Choroid plexus epithelial cell (primary cell): ENCODE measurements at regions not wholly inside any gene's neighbourhood (a gene's known extent, or its start where the extent isn't known, plus 50 kb on each side); places are given as distances from the start of the nearest gene placed in this dataset.

Source experiments
- DNase-seq: peaks from one replicate; pipeline ENCODE4 v3.0.0-alpha.2; 2010; ENCODE audit warnings: low read depth
- H3K4me3 ChIP-seq: 2 replicates; pipeline ENCODE4 v1.5.1; 2011; ENCODE audit warnings: low read depth, mild to moderate bottlenecking, control low read depth, low read length, moderate library complexity
- TF ChIP-seq, protein P1 (sequence below): conservative IDR thresholded peaks from 2 replicates; pipeline ENCODE4 v1.5.1; 2011; ENCODE audit warnings: low read depth, mild to moderate bottlenecking, control low read depth, inconsistent platforms, low read length, moderate library complexity

DNA sequence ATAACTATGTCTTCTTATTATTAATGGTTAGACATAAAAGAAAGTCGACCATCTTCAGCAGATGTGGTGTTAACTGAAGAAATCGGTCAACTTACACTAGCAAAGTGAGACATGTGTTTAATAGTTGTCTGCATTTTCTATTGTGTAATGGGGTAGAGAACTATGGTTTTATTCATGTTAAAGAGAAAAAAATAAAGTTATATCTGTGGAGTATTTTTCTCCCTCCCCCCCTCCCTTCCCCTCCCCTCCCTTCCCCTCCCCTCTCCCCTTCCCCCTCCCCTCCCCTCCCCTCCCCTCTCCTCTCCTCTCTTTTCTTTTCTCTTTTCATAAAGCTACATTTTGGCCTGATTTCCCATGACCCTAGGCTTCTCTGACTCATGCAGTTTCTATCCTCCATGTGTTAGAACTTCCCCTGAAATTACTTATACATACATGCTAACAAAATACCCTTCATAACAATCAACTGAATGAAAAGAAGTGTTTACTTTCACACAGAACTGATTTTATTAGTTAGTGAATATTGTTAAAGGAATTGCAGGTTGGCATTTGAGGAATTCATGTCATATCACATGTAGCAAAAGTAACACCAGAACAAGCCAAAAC, 1431.0 kb upstream of the ATXN8OS start:
- TF ChIP-seq, protein P1, sequence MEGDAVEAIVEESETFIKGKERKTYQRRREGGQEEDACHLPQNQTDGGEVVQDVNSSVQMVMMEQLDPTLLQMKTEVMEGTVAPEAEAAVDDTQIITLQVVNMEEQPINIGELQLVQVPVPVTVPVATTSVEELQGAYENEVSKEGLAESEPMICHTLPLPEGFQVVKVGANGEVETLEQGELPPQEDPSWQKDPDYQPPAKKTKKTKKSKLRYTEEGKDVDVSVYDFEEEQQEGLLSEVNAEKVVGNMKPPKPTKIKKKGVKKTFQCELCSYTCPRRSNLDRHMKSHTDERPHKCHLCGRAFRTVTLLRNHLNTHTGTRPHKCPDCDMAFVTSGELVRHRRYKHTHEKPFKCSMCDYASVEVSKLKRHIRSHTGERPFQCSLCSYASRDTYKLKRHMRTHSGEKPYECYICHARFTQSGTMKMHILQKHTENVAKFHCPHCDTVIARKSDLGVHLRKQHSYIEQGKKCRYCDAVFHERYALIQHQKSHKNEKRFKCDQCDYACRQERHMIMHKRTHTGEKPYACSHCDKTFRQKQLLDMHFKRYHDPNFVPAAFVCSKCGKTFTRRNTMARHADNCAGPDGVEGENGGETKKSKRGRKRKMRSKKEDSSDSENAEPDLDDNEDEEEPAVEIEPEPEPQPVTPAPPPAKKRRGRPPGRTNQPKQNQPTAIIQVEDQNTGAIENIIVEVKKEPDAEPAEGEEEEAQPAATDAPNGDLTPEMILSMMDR: no peak
- peak; percentile 1 for DNase-seq
- H3K4me3 ChIP-seq: no peak overlapping the region

- TF ChIP-seq, protein P1: no peak
- DNase-seq: no peak
- H3K4me3 ChIP-seq: no peak overlapping the region
These were observed 1432.4 kb upstream of the ATXN8OS start for GRCh38 chr13:68675209-68675608.

DNA sequence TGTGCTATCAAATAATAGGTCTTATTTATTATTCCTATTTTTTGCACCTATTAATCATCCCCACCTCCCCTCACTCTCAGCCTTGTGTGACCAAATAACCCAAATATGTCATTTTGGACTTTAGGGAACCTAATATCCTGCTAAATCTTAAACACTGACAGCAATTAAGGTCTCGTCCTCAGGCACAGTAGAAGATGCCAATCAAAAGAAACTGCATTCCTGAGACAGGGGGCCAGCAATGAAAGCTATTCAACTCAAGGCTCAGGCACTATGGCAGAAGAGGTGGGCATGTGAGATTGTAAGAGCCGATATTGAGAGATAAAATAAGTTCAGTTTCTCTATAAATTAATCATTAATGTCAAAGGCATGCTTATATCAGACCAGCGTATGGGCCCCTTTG, 1437.7 kb upstream of the PCDH9 start:
- DNase-seq: no peak
- TF ChIP-seq, protein P1: no peak
- no peak overlapping the region for H3K4me3 ChIP-seq

- DNase-seq: no peak
- H3K4me3 ChIP-seq: no peak overlapping the region
- TF ChIP-seq, protein P1: no peak
These were observed 1436.8 kb upstream of the PCDH9 start for GRCh38 chr13:68666774-68667397.

- no peak for DNase-seq
- TF ChIP-seq, protein P1: no peak
- no peak overlapping the region for H3K4me3 ChIP-seq
These were observed 1415.7 kb upstream of the PCDH9 start for GRCh38 chr13:68645814-68646213.

GRCh38 chr13:68644611-68645010, 1414.5 kb upstream of the PCDH9 start:
- TF ChIP-seq, protein P1: no peak
- H3K4me3 ChIP-seq: no peak overlapping the region
- no peak for DNase-seq

DNA sequence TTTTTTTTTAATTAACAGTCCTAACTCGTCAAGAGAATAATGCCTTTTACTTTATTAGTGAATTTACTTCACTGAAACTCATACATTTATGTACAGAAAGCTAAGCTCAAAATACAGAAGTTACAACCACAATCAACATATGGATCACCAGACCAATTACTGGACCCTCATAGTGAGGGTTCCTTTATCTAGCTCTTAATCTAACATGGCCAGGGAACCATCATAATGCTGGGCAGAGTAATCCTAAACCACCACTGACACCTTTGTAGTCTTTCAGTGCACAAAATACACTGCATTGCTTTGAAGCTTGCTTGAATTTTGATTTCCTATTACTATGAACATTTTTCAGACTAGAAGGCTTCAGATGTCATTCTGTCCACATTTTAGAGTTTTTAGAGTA, 1406.6 kb upstream of the PCDH9 start:
- TF ChIP-seq, protein P1: no peak
- no peak overlapping the region for H3K4me3 ChIP-seq
- no peak for DNase-seq
